Progenitor cell of endocrine pancreas (in vitro differentiated cells): ENCODE measurements at regions not wholly inside any gene's neighbourhood (a gene's known extent, or its start where the extent isn't known, plus 50 kb on each side); places are given as distances from the start of the nearest gene placed in this dataset.

ENCODE experiments used
- DNase-seq: peaks from one replicate; pipeline ENCODE4 v3.0.0; 2021; ENCODE audit warnings: low spot score; ENCODE audit not compliant: unreplicated experiment
- H3K27ac Mint-ChIP-seq: 2 replicates; pipeline ENCODE4 v1.8.0; 2021; ENCODE audit warnings: mild to moderate bottlenecking, moderate library complexity, mixed read lengths
- H3K27me3 Mint-ChIP-seq: 2 replicates; pipeline ENCODE4 v1.8.0; 2021; ENCODE audit warnings: mixed read lengths
- H3K36me3 Mint-ChIP-seq: 2 replicates; pipeline ENCODE4 v1.8.0; 2022; ENCODE audit warnings: mixed read lengths; ENCODE audit not compliant: insufficient read depth
- H3K4me1 Mint-ChIP-seq: 2 replicates; pipeline ENCODE4 v1.8.0; 2021; ENCODE audit warnings: low read depth, mixed read lengths
- H3K4me3 Mint-ChIP-seq: 2 replicates; pipeline ENCODE4 v1.8.0; 2021; ENCODE audit warnings: low read depth, mild to moderate bottlenecking, moderate library complexity, mixed read lengths
- H3K9me3 Mint-ChIP-seq: 2 replicates; pipeline ENCODE4 v1.8.0; 2021; ENCODE audit warnings: low read depth, mixed read lengths
- TF ChIP-seq, protein P1 (sequence below): fragments of 200-600 bp; sonication (generic); IDR thresholded peaks from one replicate; pipeline ENCODE4 v1.5.0; 2021; ENCODE audit warnings: antibody characterized with exemption, mild to moderate bottlenecking; ENCODE audit not compliant: unreplicated experiment

- H3K4me1 Mint-ChIP-seq, result no peaks in the 10 kb centered on the region
- no peak overlapping the region for H3K27ac Mint-ChIP-seq
- no peak for DNase-seq
- TF ChIP-seq, protein P1, sequence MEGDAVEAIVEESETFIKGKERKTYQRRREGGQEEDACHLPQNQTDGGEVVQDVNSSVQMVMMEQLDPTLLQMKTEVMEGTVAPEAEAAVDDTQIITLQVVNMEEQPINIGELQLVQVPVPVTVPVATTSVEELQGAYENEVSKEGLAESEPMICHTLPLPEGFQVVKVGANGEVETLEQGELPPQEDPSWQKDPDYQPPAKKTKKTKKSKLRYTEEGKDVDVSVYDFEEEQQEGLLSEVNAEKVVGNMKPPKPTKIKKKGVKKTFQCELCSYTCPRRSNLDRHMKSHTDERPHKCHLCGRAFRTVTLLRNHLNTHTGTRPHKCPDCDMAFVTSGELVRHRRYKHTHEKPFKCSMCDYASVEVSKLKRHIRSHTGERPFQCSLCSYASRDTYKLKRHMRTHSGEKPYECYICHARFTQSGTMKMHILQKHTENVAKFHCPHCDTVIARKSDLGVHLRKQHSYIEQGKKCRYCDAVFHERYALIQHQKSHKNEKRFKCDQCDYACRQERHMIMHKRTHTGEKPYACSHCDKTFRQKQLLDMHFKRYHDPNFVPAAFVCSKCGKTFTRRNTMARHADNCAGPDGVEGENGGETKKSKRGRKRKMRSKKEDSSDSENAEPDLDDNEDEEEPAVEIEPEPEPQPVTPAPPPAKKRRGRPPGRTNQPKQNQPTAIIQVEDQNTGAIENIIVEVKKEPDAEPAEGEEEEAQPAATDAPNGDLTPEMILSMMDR, result no peak
- peaks cover 29% of the 10 kb centered on the region for H3K27me3 Mint-ChIP-seq
- H3K36me3 Mint-ChIP-seq, result no peaks in the 10 kb centered on the region
- H3K4me3 Mint-ChIP-seq, result no peak overlapping the region
- H3K9me3 Mint-ChIP-seq, result no peaks in the 10 kb centered on the region
These were observed 669.0 kb upstream of the RBFOX1 start for GRCh38 chr16:6663668-6664067.

DNA sequence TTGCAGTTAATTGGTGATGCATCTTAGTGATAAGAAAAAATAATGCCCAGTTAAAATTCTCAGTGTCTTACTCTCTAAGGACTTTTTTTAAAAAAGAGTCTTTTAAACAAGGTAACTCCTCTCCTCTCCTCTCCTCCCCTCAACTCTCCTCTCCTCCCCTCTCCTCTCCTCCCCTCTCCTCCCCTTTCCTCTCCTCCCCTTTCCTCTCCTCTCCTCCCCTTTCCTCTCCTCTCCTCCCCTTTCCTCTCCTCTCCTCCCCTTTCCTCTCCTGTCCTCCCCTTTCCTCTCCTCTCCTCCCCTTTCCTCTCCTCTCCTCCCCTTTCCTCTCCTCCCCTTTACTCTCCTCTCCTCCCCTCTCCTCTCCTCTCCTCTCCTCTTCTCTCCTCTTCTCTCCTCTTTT lies 675.9 kb upstream of the RBFOX1 start:
- DNase-seq, result no peak
- Mint-ChIP-seq H3K4me3 (no peak overlapping the region), H3K9me3 (no peaks in the 10 kb centered on the region), H3K27ac (no peak overlapping the region), H3K4me1 (no peaks in the 10 kb centered on the region), H3K27me3 (peaks cover 16% of the 10 kb centered on the region), H3K36me3 (no peaks in the 10 kb centered on the region)
- TF ChIP-seq, protein P1, result no peak

- Mint-ChIP-seq H3K27me3 (peaks cover 23% of the 10 kb centered on the region), H3K4me1 (peaks cover 6% of the 10 kb centered on the region), H3K36me3 (no peaks in the 10 kb centered on the region), H3K27ac (no peak overlapping the region), H3K9me3 (no peaks in the 10 kb centered on the region), H3K4me3 (no peak overlapping the region)
- TF ChIP-seq, protein P1, result no peak
- no peak for DNase-seq
These were observed 685.8 kb upstream of the RBFOX1 start for GRCh38 chr16:6646891-6647290.

- no peak for DNase-seq
- Mint-ChIP-seq H3K36me3 (no peaks in the 10 kb centered on the region), H3K9me3 (no peaks in the 10 kb centered on the region), H3K4me1 (peaks cover 11% of the 10 kb centered on the region), H3K4me3 (no peak overlapping the region), H3K27me3 (peaks cover 26% of the 10 kb centered on the region), H3K27ac (no peak overlapping the region)
- TF ChIP-seq, protein P1, result no peak
These were observed 686.7 kb upstream of the RBFOX1 start for GRCh38 chr16:6645768-6646568.

DNA sequence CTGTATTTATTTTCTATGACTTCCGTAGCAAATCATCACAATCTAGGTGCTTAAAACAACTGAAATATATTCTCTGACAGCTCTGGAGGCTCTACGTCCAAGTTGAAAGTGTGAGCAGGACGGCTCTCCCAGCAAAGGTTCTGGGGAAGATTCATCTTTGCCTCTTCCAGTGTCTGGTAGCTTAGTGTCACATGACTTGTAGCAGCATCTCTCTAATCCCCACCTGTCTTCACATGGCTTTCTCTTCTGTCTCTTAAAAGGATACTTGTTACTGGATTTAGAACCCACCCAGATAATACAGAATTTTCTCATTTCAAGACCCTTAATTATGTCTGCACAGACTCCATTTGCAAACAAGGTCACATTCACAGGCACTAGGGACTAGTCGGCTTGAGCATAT lies 687.7 kb upstream of the RBFOX1 start:
- H3K27me3 Mint-ChIP-seq, result peaks cover 25% of the 10 kb centered on the region
- no peaks in the 10 kb centered on the region for H3K9me3 Mint-ChIP-seq
- no peak overlapping the region for H3K27ac Mint-ChIP-seq
- no peak for DNase-seq
- no peak overlapping the region for H3K4me3 Mint-ChIP-seq
- TF ChIP-seq, protein P1, result no peak
- H3K4me1 Mint-ChIP-seq, result peaks cover 12% of the 10 kb centered on the region
- no peaks in the 10 kb centered on the region for H3K36me3 Mint-ChIP-seq
